ENCODE measurements at regions not wholly inside any gene's neighbourhood (a gene's known extent, or its start where the extent isn't known, plus 50 kb on each side); places are given as distances from the start of the nearest gene placed in this dataset.

DNA sequence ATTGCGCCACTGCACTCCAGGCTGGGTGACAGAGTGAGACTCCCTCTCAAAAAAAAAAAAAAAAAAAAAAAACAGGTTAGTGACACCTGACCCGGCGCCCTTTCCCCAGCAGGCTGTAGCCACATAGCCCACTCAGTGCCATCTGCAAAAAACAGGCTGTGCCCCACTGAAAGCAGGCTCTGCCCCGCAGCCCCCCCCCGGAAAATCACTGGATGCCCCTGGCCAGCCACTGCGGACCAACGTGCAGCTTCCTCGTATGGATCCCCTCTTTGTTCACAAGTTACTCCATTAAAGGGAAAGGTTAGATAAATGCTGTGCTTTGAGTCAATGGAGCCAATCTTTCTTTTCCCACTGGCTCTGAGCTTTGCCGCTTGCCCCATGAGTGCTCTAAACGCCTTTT is 660.3 kb downstream of the TBC1D22A start:
- TF ChIP-seq, protein P1, sequence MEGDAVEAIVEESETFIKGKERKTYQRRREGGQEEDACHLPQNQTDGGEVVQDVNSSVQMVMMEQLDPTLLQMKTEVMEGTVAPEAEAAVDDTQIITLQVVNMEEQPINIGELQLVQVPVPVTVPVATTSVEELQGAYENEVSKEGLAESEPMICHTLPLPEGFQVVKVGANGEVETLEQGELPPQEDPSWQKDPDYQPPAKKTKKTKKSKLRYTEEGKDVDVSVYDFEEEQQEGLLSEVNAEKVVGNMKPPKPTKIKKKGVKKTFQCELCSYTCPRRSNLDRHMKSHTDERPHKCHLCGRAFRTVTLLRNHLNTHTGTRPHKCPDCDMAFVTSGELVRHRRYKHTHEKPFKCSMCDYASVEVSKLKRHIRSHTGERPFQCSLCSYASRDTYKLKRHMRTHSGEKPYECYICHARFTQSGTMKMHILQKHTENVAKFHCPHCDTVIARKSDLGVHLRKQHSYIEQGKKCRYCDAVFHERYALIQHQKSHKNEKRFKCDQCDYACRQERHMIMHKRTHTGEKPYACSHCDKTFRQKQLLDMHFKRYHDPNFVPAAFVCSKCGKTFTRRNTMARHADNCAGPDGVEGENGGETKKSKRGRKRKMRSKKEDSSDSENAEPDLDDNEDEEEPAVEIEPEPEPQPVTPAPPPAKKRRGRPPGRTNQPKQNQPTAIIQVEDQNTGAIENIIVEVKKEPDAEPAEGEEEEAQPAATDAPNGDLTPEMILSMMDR (IDR thresholded peaks at IDR 0.05), result no peak
- H3K4me3 ChIP-seq, result no peak overlapping the region
- H3K27ac ChIP-seq, result no peak overlapping the region
- no peaks in the 10 kb centered on the region for H3K27me3 ChIP-seq
- no peak for DNase-seq (ENCODE audit: low spot score)
- H3K4me1 ChIP-seq, result no peaks in the 10 kb centered on the region
- no peaks in the 10 kb centered on the region for H3K9me3 ChIP-seq
- H3K36me3 ChIP-seq, result no peaks in the 10 kb centered on the region

GRCh38 chr22:47421846-47422245 is 659.4 kb downstream of the TBC1D22A start:
- Histone ChIP-seq H3K27ac (no peak overlapping the region), H3K4me3 (no peak overlapping the region), H3K27me3 (no peaks in the 10 kb centered on the region), H3K9me3 (no peaks in the 10 kb centered on the region), H3K36me3 (no peaks in the 10 kb centered on the region), H3K4me1 (no peaks in the 10 kb centered on the region)
- TF ChIP-seq, protein P1 (IDR thresholded peaks at IDR 0.05), result no peak
- DNase-seq (ENCODE audit: low spot score), result no peak

GRCh38 chr22:47420211-47420610 is 657.8 kb downstream of the TBC1D22A start:
- H3K27me3 ChIP-seq, result no peaks in the 10 kb centered on the region
- DNase-seq (ENCODE audit: low spot score), result no peak
- H3K4me3 ChIP-seq, result no peak overlapping the region
- H3K36me3 ChIP-seq, result no peaks in the 10 kb centered on the region
- no peak overlapping the region for H3K27ac ChIP-seq
- H3K9me3 ChIP-seq, result no peaks in the 10 kb centered on the region
- TF ChIP-seq, protein P1 (IDR thresholded peaks at IDR 0.05), result no peak
- H3K4me1 ChIP-seq, result no peaks in the 10 kb centered on the region

GRCh38 chr22:47419239-47419638 is 656.8 kb downstream of the TBC1D22A start:
- Histone ChIP-seq H3K27ac (no peak overlapping the region), H3K9me3 (no peaks in the 10 kb centered on the region), H3K27me3 (no peaks in the 10 kb centered on the region), H3K4me1 (no peaks in the 10 kb centered on the region), H3K4me3 (no peak overlapping the region), H3K36me3 (no peaks in the 10 kb centered on the region)
- DNase-seq (ENCODE audit: low spot score), result no peak
- TF ChIP-seq, protein P1 (IDR thresholded peaks at IDR 0.05), result no peak

DNA sequence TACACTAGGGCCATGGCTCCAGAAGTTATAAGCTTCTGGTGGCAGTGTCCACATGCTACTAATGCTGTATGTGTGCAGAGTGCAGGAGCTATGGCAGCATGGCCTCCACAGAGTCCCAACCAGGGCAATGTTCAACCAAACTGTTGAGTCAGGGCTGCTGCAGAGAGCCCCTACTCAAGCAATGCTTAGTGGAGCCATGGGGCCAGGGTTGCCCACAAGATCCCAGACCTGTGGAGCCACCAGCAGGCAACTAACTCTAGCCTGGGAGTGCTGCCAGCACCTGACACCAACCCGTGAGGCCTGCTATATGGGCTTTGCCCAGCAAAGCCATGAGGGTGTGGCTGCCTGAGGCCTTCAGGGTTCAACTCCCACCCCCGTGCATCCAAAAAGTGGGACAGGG is 655.2 kb downstream of the TBC1D22A start:
- Histone ChIP-seq H3K4me1 (no peaks in the 10 kb centered on the region), H3K27ac (no peak overlapping the region), H3K36me3 (no peaks in the 10 kb centered on the region), H3K4me3 (no peak overlapping the region), H3K27me3 (no peaks in the 10 kb centered on the region), H3K9me3 (no peaks in the 10 kb centered on the region)
- TF ChIP-seq, protein P1 (IDR thresholded peaks at IDR 0.05), result no peak
- no peak for DNase-seq (ENCODE audit: low spot score)

DNA sequence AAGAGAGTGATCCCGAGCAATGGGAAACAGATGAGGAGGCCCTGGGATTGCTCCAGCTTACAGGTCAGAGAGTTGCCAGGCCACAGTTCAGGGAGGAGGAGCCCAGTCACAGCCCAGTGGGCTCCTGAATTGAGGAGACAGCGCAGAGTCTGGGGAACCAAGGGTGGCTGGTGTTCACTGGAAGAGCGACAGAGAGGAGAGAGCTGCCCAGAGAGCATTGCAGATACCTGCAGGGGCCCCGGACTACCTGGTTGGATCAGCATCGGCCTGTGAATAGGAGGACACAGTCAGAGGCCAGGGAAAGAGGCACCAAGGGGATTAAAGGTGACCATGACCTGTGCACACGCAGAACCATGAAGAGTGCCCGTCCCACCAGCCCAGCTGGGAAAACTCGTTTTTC is 648.6 kb downstream of the TBC1D22A start:
- Histone ChIP-seq H3K4me1 (no peaks in the 10 kb centered on the region), H3K27ac (no peak overlapping the region), H3K36me3 (no peaks in the 10 kb centered on the region), H3K27me3 (no peaks in the 10 kb centered on the region), H3K4me3 (no peak overlapping the region), H3K9me3 (no peaks in the 10 kb centered on the region)
- no peak for DNase-seq (ENCODE audit: low spot score)
- TF ChIP-seq, protein P1 (IDR thresholded peaks at IDR 0.05), result no peak

All from right atrium auricular region (tissue), 2 donors.